ENCODE measurements at regions not wholly inside any gene's neighbourhood (a gene's known extent, or its start where the extent isn't known, plus 50 kb on each side); places are given as distances from the start of the nearest gene placed in this dataset.

DNA sequence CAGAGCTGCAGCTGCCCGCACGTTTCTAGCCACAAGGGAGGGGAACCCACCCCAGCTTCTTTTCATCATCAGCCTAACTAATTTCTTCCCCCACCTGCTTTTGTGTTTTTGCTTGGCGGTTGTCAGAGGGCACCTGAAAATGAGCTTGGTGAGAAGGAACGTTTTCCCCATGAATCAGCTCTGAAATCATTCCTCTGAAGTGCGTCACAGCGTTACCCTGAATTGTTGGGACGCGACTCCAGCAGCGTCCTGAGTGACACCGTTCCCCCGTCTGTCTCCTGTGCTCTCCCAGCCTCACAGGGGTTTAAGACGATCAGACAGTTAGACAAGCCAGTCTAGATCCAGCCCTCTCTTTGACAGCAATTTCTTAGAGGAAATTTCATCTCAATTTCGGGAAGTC lies 722.9 kb upstream of the EEF2KMT start:
- TF ChIP-seq, protein P1, sequence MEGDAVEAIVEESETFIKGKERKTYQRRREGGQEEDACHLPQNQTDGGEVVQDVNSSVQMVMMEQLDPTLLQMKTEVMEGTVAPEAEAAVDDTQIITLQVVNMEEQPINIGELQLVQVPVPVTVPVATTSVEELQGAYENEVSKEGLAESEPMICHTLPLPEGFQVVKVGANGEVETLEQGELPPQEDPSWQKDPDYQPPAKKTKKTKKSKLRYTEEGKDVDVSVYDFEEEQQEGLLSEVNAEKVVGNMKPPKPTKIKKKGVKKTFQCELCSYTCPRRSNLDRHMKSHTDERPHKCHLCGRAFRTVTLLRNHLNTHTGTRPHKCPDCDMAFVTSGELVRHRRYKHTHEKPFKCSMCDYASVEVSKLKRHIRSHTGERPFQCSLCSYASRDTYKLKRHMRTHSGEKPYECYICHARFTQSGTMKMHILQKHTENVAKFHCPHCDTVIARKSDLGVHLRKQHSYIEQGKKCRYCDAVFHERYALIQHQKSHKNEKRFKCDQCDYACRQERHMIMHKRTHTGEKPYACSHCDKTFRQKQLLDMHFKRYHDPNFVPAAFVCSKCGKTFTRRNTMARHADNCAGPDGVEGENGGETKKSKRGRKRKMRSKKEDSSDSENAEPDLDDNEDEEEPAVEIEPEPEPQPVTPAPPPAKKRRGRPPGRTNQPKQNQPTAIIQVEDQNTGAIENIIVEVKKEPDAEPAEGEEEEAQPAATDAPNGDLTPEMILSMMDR (IDR thresholded peaks at IDR 0.05): no peak
- TF ChIP-seq POLR2A (IDR thresholded peaks at IDR 0.05) (no peak), POLR2AphosphoS5 (IDR thresholded peaks at IDR 0.05) (no peak)

Measured in breast epithelium (tissue), 3 donors.